ENCODE measurements at regions not wholly inside any gene's neighbourhood (a gene's known extent, or its start where the extent isn't known, plus 50 kb on each side); places are given as distances from the start of the nearest gene placed in this dataset.

GRCh38 chr5:173529861-173530260 lies 86.6 kb downstream of the BOD1 start:
- ATAC-seq (no peak), DNase-seq (ENCODE audit: low spot score) (no peak)

DNA sequence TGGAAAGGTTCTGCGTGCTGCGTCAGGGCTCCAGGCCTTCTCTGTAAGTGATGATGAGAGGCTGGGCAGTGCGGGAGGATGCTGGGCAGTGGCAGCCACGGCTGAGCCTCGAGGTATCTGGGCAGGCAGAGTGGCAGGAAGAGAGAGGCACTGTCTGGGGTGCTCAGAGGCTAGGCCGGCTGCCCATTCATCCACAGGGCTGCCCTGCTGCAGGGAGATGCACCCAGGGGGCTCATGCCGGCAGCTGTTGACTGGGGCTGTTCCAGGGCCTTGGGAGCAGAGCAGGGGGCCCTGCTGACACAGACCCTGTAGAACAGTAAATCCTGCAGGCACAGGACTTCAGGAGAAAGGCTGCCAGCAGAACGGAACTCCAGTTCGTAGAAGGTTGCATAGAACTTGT lies 88.8 kb downstream of the BOD1 start:
- no peak for DNase-seq (ENCODE audit: low spot score)
- no peak for ATAC-seq

GRCh38 chr5:173524136-173524535 lies 92.3 kb downstream of the BOD1 start:
- ATAC-seq (no peak), DNase-seq (ENCODE audit: low spot score) (no peak)

DNA sequence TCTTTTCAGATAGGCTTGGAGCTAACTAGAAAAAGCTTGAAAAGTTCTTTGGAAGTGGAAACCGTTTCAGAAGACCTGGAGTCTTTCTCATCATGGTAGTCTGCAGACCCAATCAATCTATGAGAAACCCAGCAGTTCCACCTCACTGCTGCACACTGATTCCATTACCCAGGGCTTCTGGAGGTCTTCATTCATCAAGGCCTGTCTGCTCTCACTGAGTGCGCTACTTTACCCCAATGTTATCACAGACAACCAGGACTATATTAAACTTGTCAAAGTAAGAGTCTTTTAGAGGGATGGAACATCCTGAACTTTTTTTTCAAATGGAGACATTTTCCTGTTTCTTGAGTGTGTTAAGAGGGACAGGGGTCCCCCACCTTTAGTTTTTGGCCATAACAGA lies 93.1 kb downstream of the BOD1 start:
- ATAC-seq (no peak), DNase-seq (ENCODE audit: low spot score) (no peak)

- DNase-seq (ENCODE audit: low spot score) (no peak), ATAC-seq (no peak)
Observed at GRCh38 chr5:173522518-173522917, 93.9 kb downstream of the BOD1 start.

DNA sequence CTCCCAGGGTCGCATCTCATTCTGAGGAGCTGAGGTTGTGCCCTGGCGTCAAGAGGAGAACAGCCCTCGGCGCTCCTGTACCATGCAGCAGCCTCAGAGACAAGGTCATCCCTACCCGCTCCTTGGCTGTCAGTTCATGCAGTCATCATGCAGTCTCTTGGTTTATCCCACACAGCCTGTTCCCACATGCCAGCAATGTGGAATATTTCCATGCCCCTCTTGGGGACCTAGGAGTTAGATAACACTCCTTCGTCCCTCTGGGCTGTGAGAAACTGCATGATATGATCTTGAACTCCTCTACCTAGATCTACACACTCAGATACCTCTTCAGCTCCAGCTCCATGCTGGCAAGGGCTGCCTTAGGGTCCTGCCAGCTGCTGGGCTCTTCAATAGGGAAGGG lies 97.6 kb downstream of the BOD1 start:
- no peak for ATAC-seq
- no peak for DNase-seq (ENCODE audit: low spot score)

DNA sequence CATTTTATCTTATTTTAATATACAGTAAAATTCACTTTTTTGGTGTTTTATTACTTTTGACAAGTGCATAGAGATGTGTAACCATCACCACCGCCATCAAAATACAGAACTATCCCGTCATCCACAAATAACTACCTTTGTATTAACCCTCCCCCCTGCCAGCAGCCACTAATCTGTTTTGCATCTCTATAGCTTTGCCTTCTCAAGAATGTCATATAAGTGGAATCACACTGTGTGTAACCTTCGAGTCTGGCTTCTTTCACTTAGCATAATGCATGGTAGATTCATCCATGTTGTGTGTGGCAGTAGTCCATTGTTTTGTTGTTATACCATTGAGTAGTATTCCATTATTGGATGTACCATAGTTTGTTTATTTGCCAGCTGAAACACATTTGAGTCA lies 98.8 kb downstream of the BOD1 start:
- no peak for DNase-seq (ENCODE audit: low spot score)
- no peak for ATAC-seq

DNA sequence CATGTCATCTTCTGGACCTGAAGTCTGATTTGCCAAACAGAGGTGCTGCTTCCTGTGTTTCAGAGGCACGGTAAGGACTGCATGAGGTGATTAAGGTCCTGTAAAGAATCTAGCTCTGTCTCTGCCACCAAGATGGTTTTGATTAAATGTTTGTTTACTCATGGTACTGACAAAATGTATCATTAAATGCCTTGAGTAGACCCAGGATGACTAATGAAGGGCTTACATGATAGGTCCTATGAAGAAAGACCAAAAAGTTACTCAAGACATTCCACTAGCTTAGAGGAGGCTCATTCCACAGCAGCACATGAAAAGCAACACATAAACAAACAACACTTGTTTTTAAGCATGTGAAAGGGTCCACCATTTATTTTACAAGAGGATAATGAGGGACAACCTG lies 100.9 kb downstream of the BOD1 start:
- ATAC-seq = no peak
- no peak for DNase-seq (ENCODE audit: low spot score)

DNA sequence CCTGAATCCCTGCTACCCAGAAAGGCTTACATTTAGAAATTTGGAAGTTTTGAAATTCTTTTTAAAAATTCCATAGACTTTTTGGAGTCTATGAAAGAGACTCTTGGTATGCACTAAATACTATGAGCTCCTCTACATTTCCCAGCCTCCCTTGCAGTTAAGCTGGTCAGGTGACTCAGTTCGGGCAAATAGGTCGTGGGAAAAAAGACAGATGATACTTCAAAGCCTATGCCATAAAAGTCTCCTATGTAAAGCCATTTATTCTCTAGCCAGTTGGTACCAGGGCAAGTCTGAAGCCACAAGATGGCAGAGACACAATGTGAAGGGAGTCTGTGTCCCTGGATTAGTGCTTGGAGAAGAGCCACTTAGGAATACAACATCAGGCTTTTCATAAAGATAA lies 101.8 kb downstream of the BOD1 start:
- DNase-seq (ENCODE audit: low spot score) = no peak
- no peak for ATAC-seq

- ATAC-seq = no peak
- DNase-seq (ENCODE audit: low spot score) = no peak
Observed at GRCh38 chr5:173513521-173513991, 102.9 kb downstream of the BOD1 start.

DNA sequence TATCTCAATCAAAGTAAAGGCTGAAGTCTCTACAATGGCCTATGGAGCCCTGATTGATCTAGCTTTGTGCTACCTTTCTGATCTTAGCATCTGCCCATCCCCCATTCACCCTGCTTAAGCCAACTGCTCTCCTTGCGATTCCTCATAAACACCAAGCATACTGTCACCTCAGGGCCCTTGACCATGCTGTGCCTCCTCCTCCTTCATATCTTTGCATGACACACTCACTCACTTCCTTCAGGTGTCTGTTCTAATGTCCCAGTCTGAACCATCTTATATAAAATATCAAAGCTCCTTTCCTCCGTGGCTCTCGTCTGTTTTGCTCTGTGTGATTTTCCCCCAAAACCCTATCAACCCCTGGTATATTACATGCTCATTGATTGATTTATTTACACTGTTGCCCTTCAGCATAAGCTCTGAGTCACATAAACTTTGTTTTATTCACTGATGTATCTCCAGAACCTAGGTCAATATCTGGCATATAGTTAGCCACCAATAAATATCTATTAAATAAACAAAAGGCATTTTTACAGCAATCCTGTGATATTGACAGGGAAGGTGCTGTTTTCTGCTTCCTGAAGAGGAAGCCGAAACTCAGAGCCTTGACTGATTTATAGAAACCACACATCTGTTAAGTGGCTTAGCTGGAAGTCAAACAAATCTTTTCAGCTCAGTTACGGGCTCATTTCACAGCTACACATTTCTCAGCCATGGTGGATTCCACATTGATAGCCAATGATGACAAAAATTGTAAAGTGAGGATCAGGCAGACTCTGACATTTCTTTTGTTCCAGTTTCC lies 103.6 kb downstream of the BOD1 start:
- ATAC-seq (no peak), DNase-seq (ENCODE audit: low spot score) (no peak)

GRCh38 chr5:173509060-173509459 lies 107.4 kb downstream of the BOD1 start:
- ATAC-seq (no peak), DNase-seq (ENCODE audit: low spot score) (no peak)

DNA sequence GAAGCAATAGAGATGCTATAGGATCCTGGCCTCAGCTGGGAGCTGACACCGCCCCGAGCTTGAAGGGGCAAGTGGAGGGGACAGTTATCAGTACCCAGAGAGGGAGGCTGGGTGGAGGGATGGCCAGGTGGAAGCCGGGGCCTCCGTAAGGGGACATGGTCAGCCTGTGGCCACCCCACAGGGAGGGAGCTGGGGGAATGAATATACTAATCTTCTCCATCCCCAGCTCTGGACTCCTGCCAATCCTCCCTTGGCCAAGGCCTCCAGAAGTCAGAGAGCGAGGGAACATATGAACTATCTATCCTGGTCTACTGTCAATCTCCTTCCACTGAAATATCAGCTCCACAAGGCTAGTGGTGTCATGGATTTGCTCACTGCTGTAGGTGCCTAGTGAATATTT lies 109.3 kb downstream of the BOD1 start:
- no peak for DNase-seq (ENCODE audit: low spot score)
- no peak for ATAC-seq

GRCh38 chr5:173505634-173506033 lies 110.8 kb downstream of the BOD1 start:
- ATAC-seq = no peak

DNA sequence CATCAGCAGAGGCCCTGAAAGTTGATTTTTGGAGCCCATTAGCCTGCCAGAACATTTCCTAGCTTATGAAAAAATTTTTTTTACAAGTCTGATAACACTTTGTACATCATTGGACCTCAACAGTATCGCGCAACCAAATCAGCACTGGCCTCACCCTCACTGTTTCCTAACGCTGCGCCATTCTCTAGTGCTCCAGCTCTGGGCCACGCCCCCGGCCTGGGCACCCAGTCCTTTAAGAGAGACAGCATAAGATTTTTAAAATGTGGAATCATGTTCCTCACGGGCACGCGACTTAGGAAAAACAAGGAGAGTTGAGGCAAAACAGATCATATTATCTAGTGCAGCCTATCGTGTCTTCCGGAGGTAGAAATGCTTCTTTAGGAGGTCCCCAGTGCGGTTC lies 114.5 kb downstream of the BOD1 start:
- ATAC-seq = no peak
- DNase-seq (ENCODE audit: low spot score) = no peak

More at GRCh38 chr5:173505634-173506033, 110.8 kb downstream of the BOD1 start:
- DNase-seq (ENCODE audit: low spot score) = no peak

DNA sequence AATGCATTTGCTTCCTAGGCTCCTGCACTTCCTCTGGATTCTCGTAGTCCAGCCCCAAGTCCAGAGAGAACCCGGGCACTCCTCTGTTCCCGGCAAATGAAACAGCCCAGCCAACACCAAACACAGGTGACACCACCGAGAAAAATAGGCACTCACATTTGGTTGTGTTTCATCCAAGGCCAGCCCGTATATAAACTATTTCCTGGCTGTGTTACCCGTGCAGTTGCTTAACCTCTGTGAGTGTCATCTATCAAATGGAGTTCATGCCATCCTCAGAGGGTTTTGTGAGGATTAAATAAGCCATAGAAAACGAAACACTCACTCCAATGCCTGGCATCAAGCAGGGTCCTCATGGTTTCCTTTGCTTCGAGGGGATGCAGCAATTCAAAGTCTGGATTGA lies 115.2 kb downstream of the BOD1 start:
- peak; percentile 55 for ATAC-seq
- no peak for DNase-seq (ENCODE audit: low spot score)

GRCh38 chr5:173500213-173500560 lies 116.3 kb downstream of the BOD1 start:
- DNase-seq (ENCODE audit: low spot score) = no peak

GRCh38 chr5:173499471-173500212 lies 116.8 kb downstream of the BOD1 start:
- DNase-seq (ENCODE audit: low spot score) (peak; percentile 63), ATAC-seq (peak; percentile 79)

More at GRCh38 chr5:173500213-173500560, 116.3 kb downstream of the BOD1 start:
- no peak for ATAC-seq

GRCh38 chr5:173498739-173499470 lies 117.5 kb downstream of the BOD1 start:
- ATAC-seq = no peak
- no peak for DNase-seq (ENCODE audit: low spot score)

- DNase-seq (ENCODE audit: low spot score) (no peak), ATAC-seq (no peak)
Observed at GRCh38 chr5:173498286-173498685, 118.2 kb downstream of the BOD1 start.

DNA sequence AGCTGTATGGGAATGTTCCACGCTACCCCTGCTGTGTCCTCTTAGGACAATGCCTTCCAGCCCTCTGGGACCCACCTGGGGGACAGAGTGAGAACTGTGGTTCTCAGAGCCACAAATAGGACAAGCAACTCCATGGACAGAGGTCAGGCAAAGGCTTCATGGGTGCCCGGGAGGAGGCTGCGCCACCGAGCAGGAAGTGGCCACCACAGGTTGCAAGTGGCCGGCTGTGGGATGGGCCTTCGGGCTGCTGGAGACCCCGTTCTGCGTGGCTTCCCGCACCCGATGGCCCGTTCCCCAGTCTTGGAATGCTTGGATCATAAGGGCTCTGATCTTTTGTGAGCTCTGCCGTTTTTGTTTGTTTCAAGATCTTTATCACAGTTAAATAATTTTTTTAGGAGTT lies 118.8 kb downstream of the BOD1 start:
- no peak for ATAC-seq
- DNase-seq (ENCODE audit: low spot score) = no peak

- ATAC-seq = no peak
- DNase-seq (ENCODE audit: low spot score) = no peak
Observed at GRCh38 chr5:173496883-173497255, 119.6 kb downstream of the BOD1 start.

All from left lobe of liver (tissue), 2 donors.